ENCODE measurements at regions not wholly inside any gene's neighbourhood (a gene's known extent, or its start where the extent isn't known, plus 50 kb on each side); places are given as distances from the start of the nearest gene placed in this dataset.

DNA sequence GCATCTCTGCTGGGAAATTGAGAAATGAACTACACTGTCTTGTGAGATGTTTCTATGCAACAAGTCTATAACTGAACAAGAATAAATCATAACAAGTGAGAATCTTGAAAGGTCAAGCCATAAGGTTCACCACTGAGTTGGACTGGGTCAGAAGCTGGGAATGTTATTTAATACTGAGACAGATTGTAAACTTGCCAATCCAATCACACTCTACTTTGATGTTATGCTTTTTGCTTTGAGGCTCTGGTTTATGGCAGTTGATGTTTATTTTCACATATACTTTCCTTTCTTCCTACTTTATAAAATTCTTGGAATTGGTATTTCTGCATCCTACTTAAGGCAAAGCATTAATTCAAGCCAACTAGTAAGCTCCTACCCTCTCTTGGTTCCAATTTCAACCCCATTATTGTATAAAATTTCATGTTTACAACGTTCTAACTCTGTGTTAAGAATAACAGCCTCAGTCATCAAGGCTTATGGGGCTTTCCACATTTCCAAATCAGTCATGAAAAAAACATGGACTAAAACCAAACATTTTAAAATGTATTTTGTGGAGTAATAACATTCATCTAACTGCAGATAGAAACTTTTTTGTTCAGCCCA lies 533.4 kb downstream of the NYAP2 start:
- intact Hi-C loops (cut with DNase I), result no loop called here
- ATAC-seq, result no peak
- 63 to 72% (median 67%) methylated on average over 1 of the region's 1 CpG for WGBS, 4 donors

DNA sequence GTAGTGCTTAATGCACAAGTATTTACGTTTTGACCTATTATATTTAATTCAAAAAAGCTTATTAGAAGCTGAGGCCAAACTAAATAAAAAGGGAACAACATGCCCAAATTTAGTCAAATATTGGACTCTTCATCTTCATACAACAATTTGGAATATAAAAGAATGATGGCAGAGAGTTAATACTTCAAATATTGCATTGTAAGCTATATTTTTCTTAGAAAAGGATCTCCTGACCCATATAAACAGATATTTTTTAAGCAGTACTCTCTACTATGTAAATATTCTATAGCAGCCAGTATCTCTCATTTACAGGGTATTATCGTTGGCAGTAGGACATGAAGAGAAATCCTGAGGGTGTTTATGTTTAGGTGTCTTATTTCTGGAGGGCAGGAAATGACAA lies 531.2 kb downstream of the NYAP2 start:
- H3K36me3 ChIP-seq, result no peaks in the 10 kb centered on the region
- DNase-seq (no peak), ATAC-seq (no peak)
- no peak overlapping the region for H3K27ac ChIP-seq
- no peaks in the 10 kb centered on the region for H3K9me3 ChIP-seq
- H3K27me3 ChIP-seq, result no peaks in the 10 kb centered on the region
- WGBS, 4 donors, result 52 to 60% (median 56%) methylated on average over 2 of the region's 2 CpGs
- intact Hi-C loops (cut with DNase I), result no loop called here
- no peaks in the 10 kb centered on the region for H3K4me1 ChIP-seq
- H3K4me3 ChIP-seq, result no peak overlapping the region
- TF ChIP-seq CTCF (IDR thresholded peaks at IDR 0.05) (no peak), POLR2A (IDR thresholded peaks at IDR 0.05) (no peak)

More for the DNA sequence above, 533.4 kb downstream of the NYAP2 start:
- no peaks in the 10 kb centered on the region for H3K4me1 ChIP-seq
- no peaks in the 10 kb centered on the region for H3K27me3 ChIP-seq
- DNase-seq, result no peak
- H3K36me3 ChIP-seq, result no peaks in the 10 kb centered on the region
- H3K4me3 ChIP-seq, result no peak overlapping the region
- no peaks in the 10 kb centered on the region for H3K9me3 ChIP-seq
- no peak overlapping the region for H3K27ac ChIP-seq
- TF ChIP-seq CTCF (IDR thresholded peaks at IDR 0.05), result no peak

GRCh38 chr2:225920621-225921220 lies 521.2 kb downstream of the NYAP2 start:
- intact Hi-C loops (cut with DNase I), result no loop called here
- Histone ChIP-seq H3K4me1 (no peaks in the 10 kb centered on the region), H3K27ac (no peak overlapping the region), H3K9me3 (peaks cover 0 to 16% (median 6%) of the 10 kb centered on the region in 12 donors), H3K4me3 (no peak overlapping the region), H3K27me3 (no peaks in the 10 kb centered on the region), H3K36me3 (no peaks in the 10 kb centered on the region)
- no peak for TF ChIP-seq POLR2A (IDR thresholded peaks at IDR 0.05)
- no peak for TF ChIP-seq CTCF (IDR thresholded peaks at IDR 0.05)
- DNase-seq, result no peak
- WGBS, 4 donors, result 77 to 79% (median 78%) methylated on average over 6 of the region's 6 CpGs
- ATAC-seq, result no peak

DNA sequence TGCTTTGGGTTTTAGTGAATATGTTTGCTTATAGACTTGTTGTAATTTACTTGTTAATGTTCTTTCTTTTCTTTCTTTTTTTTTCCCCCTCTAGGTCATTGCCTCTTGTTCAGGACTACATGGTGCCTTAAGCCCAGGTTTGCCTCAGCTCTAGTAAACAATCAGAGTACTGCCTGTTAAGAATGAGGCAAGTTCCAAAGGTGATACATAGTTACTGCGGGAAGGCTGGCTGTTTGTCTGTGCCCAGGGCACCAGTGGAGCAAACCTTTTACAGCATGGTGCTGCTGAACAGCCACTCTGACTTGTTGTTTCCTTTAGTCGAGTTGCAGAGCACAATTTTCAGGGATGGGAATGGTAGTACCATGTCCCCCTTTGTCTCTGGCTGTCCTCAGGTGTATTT lies 517.2 kb downstream of the NYAP2 start:
- DNase-seq (no peak), ATAC-seq (no peak)
- 55 to 64% (median 59%) methylated on average over 2 of the region's 2 CpGs for WGBS, 4 donors
- no peak overlapping the region for H3K4me3 ChIP-seq
- TF ChIP-seq CTCF (IDR thresholded peaks at IDR 0.05), result no peak
- no peak for TF ChIP-seq POLR2A (IDR thresholded peaks at IDR 0.05)
- intact Hi-C loops (cut with DNase I), result no loop called here
- H3K9me3 ChIP-seq, result peaks cover 0 to 20% (median 6%) of the 10 kb centered on the region in 12 donors
- H3K27ac ChIP-seq, result no peak overlapping the region
- H3K36me3 ChIP-seq, result no peaks in the 10 kb centered on the region
- no peaks in the 10 kb centered on the region for H3K4me1 ChIP-seq
- no peaks in the 10 kb centered on the region for H3K27me3 ChIP-seq

All from heart left ventricle (tissue), 16 donors.